ENCODE measurements at regions not wholly inside any gene's neighbourhood (a gene's known extent, or its start where the extent isn't known, plus 50 kb on each side); places are given as distances from the start of the nearest gene placed in this dataset.

- Histone ChIP-seq H3K9ac (ENCODE audit: low read depth in 2 of 2, low read length in 2 of 2) (no peak overlapping the region), H3K36me3 (no peaks in the 10 kb centered on the region), H3K4me3 (no peak overlapping the region), H3K4me1 (no peaks in the 10 kb centered on the region), H3K27ac (no peak overlapping the region), H3K27me3 (no peaks in the 10 kb centered on the region), H3K9me3 (no peaks in the 10 kb centered on the region)
- no peak for DNase-seq
- no peak for TF ChIP-seq CTCF (IDR thresholded peaks at IDR 0.05)
- intact Hi-C loops (cut with DNase I) = no loop called here
Observed at GRCh38 chr19:28985201-28985600, 227.8 kb downstream of the UQCRFS1 start.

- Histone ChIP-seq H3K27me3 (no peaks in the 10 kb centered on the region), H3K27ac (no peak overlapping the region), H3K36me3 (no peaks in the 10 kb centered on the region), H3K4me1 (no peaks in the 10 kb centered on the region), H3K4me3 (no peak overlapping the region), H3K9me3 (no peaks in the 10 kb centered on the region), H3K9ac (ENCODE audit: low read depth in 2 of 2, low read length in 2 of 2) (no peak overlapping the region)
- no peak for TF ChIP-seq CTCF (IDR thresholded peaks at IDR 0.05)
- DNase-seq = no peak
- intact Hi-C loops (cut with DNase I) = no loop called here
Observed at GRCh38 chr19:28984315-28984714, 228.6 kb downstream of the UQCRFS1 start.

GRCh38 chr19:28983430-28983829 lies 229.5 kb downstream of the UQCRFS1 start:
- DNase-seq = no peak
- Histone ChIP-seq H3K27ac (no peak overlapping the region), H3K9ac (ENCODE audit: low read depth in 2 of 2, low read length in 2 of 2) (no peak overlapping the region), H3K4me3 (no peak overlapping the region), H3K9me3 (no peaks in the 10 kb centered on the region), H3K36me3 (no peaks in the 10 kb centered on the region), H3K4me1 (no peaks in the 10 kb centered on the region), H3K27me3 (no peaks in the 10 kb centered on the region)
- intact Hi-C loops (cut with DNase I) = no loop called here
- no peak for TF ChIP-seq CTCF (IDR thresholded peaks at IDR 0.05)

GRCh38 chr19:28981994-28982393 lies 231.0 kb downstream of the UQCRFS1 start:
- Histone ChIP-seq H3K27me3 (no peaks in the 10 kb centered on the region), H3K27ac (no peak overlapping the region), H3K9ac (ENCODE audit: low read depth in 2 of 2, low read length in 2 of 2) (no peak overlapping the region), H3K4me3 (no peak overlapping the region), H3K4me1 (no peaks in the 10 kb centered on the region), H3K9me3 (no peaks in the 10 kb centered on the region), H3K36me3 (no peaks in the 10 kb centered on the region)
- no peak for DNase-seq
- intact Hi-C loops (cut with DNase I) = no loop called here
- no peak for TF ChIP-seq CTCF (IDR thresholded peaks at IDR 0.05)

- intact Hi-C loops (cut with DNase I) = no loop called here
- Histone ChIP-seq H3K4me1 (no peaks in the 10 kb centered on the region), H3K27me3 (no peaks in the 10 kb centered on the region), H3K9ac (ENCODE audit: low read depth in 2 of 2, low read length in 2 of 2) (no peak overlapping the region), H3K4me3 (no peak overlapping the region), H3K36me3 (no peaks in the 10 kb centered on the region), H3K9me3 (no peaks in the 10 kb centered on the region), H3K27ac (no peak overlapping the region)
- no peak for TF ChIP-seq CTCF (IDR thresholded peaks at IDR 0.05)
- DNase-seq = no peak
Observed at GRCh38 chr19:28981518-28981917, 231.4 kb downstream of the UQCRFS1 start.
